ENCODE measurements at regions not wholly inside any gene's neighbourhood (a gene's known extent, or its start where the extent isn't known, plus 50 kb on each side); places are given as distances from the start of the nearest gene placed in this dataset.

DNA sequence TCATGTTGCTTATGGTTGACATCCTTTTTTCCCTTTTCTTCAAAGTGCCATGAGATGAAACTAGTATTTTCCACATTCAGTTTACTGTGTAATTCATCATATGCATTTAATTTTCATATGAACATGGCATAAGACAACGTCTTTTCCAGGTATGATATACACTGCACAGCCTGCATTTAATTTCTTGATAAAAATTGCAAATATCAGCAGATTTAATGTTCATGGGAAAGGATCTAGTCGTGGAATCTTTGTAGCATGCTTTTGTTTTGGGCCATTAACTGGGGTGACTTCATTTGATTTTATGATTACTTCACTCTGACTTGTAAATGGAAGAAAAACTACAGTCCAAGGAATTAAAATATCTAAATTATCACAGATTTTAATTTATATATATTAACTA, 837.3 kb downstream of the IPMK start:
- no peak overlapping the region for H3K27ac ChIP-seq
- TF ChIP-seq ZFX (IDR thresholded peaks at IDR 0.05), result no peak
- TF ChIP-seq, protein P1, sequence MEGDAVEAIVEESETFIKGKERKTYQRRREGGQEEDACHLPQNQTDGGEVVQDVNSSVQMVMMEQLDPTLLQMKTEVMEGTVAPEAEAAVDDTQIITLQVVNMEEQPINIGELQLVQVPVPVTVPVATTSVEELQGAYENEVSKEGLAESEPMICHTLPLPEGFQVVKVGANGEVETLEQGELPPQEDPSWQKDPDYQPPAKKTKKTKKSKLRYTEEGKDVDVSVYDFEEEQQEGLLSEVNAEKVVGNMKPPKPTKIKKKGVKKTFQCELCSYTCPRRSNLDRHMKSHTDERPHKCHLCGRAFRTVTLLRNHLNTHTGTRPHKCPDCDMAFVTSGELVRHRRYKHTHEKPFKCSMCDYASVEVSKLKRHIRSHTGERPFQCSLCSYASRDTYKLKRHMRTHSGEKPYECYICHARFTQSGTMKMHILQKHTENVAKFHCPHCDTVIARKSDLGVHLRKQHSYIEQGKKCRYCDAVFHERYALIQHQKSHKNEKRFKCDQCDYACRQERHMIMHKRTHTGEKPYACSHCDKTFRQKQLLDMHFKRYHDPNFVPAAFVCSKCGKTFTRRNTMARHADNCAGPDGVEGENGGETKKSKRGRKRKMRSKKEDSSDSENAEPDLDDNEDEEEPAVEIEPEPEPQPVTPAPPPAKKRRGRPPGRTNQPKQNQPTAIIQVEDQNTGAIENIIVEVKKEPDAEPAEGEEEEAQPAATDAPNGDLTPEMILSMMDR (conservative IDR thresholded peaks at IDR 0.05), result no peak

DNA sequence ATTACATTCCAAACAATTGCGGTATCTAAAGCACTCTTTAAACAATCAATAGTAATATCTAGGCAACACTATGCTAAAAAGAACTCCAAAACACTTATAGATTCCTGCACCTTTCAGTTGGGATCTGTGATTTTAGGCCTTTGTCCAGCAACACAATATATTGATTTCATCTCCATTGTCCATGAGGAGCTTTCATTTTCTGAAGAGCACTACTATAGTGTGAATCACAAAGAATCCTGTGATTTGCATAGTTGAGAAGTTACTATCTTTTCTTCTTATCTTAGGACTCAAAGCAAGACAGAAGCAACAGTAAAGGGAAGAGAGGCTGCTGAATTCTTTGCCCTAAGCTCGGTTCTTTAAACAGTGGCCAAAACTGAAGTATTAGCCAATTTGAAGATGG, 846.8 kb downstream of the IPMK start:
- TF ChIP-seq, protein P1 (conservative IDR thresholded peaks at IDR 0.05), result no peak
- no peak for TF ChIP-seq ZFX (IDR thresholded peaks at IDR 0.05)

DNA sequence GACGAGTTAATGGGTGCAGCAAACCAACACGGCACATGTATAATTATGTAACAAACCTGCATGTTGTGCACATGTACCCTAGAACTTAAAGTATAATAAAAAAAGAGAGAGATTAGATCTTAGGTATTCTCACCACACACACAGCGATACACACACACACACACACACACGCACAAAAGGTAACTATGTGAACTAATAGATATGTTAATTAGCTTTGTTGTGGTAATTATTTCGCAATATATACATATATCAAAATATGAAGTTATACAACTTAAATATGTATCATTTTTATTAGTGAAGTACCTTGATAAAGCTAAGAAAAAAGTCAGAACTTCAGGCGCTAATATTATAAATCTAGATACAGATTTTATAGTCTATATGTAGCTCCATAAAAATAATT, 849.2 kb downstream of the IPMK start:
- no peak for TF ChIP-seq ZFX (IDR thresholded peaks at IDR 0.05)
- TF ChIP-seq, protein P1 (conservative IDR thresholded peaks at IDR 0.05), result no peak
- H3K27ac ChIP-seq, result no peak overlapping the region

More for the DNA sequence above, 846.8 kb downstream of the IPMK start:
- H3K27ac ChIP-seq, result no peak overlapping the region

DNA sequence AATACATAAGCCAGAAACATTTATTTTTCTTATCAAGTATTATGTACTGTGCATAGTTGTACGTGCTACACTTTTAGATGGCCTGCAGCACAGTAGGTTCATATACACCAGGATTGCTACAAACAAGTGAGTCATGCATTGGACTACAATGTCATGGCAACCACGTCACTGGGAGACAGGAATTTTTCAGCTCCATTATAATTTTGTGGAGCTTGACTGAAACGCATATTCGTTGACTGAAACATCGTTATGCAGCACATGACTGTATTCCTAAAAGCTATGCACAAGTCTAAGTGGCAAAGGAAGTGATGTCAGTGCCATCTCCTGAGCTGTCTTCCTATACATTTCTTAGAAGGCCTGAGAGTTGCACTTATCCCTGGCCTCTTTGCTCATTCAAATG, 871.8 kb downstream of the IPMK start:
- H3K27ac ChIP-seq, result no peak overlapping the region
- TF ChIP-seq ZFX (IDR thresholded peaks at IDR 0.05), result no peak
- TF ChIP-seq, protein P1 (conservative IDR thresholded peaks at IDR 0.05), result no peak

DNA sequence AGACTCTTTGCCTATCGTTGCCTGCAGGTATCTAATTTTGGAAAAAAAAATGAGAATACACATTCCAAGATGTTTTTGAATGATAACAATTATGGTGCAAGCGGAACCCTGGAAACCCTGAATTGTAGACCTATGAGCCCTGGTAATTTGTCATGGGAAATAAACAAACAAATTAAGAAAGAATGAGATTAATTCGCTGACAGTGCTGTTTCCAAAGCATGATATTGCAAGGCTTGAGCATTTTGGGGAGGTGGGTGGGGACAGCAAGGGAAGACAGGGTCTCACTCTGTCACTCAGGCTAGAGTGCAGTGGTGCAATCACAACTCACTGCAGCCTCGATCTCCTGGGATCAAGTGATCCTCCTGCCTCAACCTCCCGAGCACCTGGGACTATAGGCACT, 900.3 kb downstream of the IPMK start:
- no peak overlapping the region for H3K27ac ChIP-seq
- TF ChIP-seq ZFX (IDR thresholded peaks at IDR 0.05), result no peak
- TF ChIP-seq, protein P1 (conservative IDR thresholded peaks at IDR 0.05), result no peak

DNA sequence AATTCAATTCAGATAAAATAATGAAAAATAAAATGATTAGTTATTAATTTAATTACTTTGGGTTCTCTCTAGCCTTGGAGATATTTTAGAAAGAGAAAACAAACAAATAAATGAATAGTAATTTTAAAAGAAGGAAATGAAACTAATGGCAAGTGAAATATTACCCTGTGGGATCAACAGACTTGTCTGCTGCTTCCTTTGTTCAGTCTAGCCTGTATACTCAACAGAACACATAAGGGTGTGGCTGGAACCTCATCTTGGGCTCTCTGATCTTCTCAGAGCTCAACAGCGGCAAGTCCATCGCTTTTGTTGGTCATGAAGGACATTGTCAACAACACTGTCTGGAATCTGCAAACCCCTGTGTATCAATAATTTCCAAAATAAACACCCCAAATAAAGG, 904.9 kb downstream of the IPMK start:
- no peak overlapping the region for H3K27ac ChIP-seq
- no peak for TF ChIP-seq ZFX (IDR thresholded peaks at IDR 0.05)
- TF ChIP-seq, protein P1 (conservative IDR thresholded peaks at IDR 0.05), result no peak

DNA sequence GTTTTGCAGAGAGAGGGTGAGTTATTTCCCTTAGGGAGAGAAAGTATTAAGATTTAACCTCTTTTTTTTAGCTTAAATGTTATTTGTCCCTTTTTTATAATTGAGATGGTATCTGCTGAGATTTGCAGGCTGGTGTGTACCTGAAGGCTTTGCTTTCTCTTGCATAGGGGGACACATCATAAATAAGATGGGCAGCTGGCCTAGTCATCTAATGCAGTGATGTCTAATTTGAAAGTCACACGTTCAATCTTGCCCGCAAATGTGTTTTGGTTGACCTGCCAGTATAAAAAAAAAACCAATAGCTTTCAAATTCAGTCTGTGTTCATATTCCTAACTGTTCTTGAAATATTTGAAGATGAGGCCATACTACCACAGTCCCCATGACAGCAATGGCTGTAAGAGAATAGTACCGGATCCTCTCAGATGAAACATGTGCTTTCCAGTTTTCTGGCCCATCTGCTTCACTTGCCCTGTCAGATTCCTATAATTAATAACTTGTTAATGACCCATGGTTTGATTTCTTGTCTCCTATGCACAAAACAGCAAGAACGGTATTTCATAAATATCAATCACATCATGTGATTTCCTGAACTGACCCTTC, 914.2 kb downstream of the IPMK start:
- TF ChIP-seq, protein P1 (conservative IDR thresholded peaks at IDR 0.05), result no peak
- TF ChIP-seq ZFX (IDR thresholded peaks at IDR 0.05), result no peak
- H3K27ac ChIP-seq, result no peak overlapping the region
